CD4-positive, alpha-beta T cell treated with Interleukin-15 for 4 hours (primary cell): ENCODE measurements at regions not wholly inside any gene's neighbourhood (a gene's known extent, or its start where the extent isn't known, plus 50 kb on each side); places are given as distances from the start of the nearest gene placed in this dataset.
"Not testable (repeated sequence)": the region's sequence is repeated elsewhere in the genome, so short reads cannot be mapped to it uniquely, and the experiment has no call there.

Experiments used
- DNase-seq: peaks from one replicate; pipeline ENCODE4 v3.0.0-alpha.2; 2020; ENCODE audit warnings: low spot score

GRCh38 chr18:61676773-61677434 lies 215.9 kb downstream of the RNF152 start:
- DNase-seq: no peak

GRCh38 chr18:61669320-61669719 lies 223.5 kb downstream of the RNF152 start:
- no peak for DNase-seq

- DNase-seq: no peak
These were observed 225.8 kb downstream of the RNF152 start for GRCh38 chr18:61666876-61667590.

DNA sequence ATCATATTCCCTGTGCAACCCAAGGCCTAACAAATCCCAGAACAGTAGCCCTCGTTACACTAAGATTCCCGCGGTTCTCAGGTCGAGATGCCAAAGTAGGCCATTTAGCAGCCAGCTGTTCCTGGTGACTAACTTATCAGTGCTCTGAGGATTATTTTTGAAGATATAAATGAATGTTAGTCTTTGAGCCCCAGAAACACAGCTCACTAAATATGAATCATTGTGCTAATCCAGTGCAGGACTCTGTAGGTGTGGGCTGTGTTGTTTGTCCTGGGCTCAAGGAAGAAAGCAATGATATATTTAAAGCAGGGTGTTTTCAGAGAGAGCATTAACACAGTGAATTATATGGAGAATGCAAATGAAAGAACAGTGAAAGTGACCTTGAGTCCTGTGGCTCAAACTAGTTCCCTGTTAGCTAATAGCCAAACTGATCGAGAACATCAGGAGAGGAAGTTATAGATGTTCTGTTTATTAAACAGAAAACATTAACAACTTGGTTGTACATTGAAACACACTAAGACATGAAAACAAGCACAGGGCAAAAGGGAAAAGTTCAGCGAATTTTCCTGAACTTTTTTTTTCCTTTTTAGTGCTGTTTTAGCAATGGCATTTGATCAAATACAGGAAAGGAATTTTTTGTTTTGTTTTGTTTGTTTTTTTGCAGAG lies 228.3 kb downstream of the RNF152 start:
- DNase-seq: no peak

GRCh38 chr18:61662726-61663125 lies 230.1 kb downstream of the RNF152 start:
- no peak for DNase-seq

GRCh38 chr18:61658431-61658830 lies 234.4 kb downstream of the RNF152 start:
- DNase-seq: no peak

- DNase-seq: no peak
These were observed 235.6 kb downstream of the RNF152 start for GRCh38 chr18:61657066-61657732.

DNA sequence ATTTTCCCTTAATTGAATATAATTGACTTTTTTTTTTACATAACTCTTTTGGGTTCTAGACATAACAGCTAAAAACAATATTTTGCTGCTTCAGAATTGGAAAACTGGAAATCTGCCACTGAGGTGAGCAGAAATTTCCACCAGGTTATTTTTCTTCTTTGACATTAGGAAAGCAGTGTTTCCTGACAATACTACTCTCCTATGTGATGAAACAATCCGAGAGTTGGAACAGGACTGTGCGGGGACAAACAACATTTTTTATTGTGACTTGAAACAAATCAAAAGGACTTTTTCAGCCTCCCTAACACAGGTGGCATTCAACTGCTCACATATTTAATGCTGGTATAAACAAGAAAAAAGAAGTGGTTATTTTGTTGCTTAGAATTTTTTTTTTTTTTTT lies 237.2 kb downstream of the RNF152 start:
- no peak for DNase-seq

DNA sequence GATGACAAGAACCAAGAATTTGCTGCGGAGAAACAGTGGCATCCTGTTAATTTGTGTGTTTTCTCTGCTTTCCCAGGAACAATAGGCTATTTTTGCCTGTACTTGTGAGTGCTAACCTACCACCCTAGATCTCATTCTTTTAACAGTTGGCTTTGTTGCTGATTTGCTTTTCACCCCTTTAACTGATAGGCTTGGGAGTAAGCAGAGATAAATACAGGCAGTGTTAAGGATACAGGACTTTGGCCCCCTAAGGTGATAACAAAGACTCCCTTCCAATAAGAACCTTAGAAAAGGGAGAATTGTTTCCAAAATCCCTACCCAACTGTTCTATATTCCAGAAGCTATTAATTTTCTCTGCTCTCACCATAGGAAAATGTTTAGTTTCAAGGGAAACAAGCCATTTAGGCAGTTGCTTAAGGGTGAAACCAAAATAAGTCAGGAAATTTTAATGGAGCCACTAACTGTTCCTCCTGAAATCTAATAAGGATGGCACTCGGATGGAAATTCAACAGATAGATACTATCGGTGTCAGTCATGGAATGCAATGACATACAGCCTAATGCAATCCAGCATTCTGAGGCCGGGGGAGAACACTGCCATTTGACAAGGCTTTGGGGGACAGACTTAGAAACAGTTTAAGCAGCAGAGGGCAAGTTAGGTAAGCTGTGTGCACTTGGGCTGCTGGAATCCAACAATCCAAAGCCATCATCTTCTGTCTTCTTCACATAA lies 238.8 kb downstream of the RNF152 start:
- DNase-seq: no peak

- no peak for DNase-seq
These were observed 240.9 kb downstream of the RNF152 start for GRCh38 chr18:61651880-61652268.

DNA sequence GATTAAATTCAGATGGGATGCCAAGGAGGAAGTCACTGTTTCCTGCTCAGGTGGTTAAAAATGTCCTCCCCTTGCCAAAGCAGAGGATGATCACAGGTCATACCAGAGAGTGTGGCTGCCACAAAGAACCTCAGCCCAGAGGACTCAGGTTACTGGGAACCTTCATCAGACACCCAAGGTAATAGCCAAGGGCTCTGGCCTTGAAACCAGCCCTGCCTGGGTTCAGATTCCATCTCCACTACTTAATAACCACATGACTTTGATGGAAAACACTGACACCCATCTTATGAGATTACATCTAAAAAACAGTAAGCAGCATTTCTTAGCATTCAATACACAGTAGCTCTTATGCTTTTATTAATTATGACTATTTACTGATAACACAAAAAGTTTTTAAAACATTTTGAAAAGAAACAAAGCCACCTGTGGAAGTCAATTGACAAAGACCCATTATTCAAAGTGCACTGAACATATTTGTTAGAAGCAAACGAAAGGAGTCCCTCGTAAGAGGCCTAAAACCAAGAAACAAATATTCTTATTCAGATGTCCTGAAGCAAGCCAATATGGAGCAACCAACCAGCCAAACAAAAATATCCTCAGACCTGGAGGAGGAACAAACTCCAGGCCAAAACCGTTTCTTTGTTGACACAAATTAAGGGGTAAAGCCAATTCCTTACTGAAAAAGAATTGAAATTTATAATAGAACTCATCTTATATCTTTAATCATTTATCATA lies 241.5 kb downstream of the RNF152 start:
- no peak for DNase-seq

- no peak for DNase-seq
These were observed 248.7 kb downstream of the RNF152 start for GRCh38 chr18:61643884-61644647.

DNA sequence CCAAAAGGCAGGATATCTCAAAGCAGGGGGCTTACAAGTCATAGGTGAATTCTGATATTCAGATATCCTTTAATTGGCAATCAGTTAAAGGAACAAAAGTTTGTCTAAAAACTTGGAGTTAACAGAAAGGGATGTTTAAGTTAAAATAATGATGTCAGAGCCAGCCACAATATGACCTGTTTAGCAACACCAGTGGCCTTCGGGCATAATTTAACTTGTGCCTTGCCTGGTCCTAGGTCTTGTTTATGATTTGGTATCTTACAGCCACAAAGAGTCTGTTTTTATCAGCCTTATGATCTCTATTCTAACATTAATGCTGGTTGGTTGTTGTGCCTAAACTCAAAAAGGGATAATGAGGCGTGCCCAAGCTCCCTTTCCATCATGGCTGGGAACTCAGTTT lies 252.9 kb downstream of the RNF152 start:
- DNase-seq: no peak

GRCh38 chr18:61637905-61638595 lies 254.8 kb downstream of the RNF152 start:
- no peak for DNase-seq

GRCh38 chr18:61637319-61637718 lies 255.5 kb downstream of the RNF152 start:
- DNase-seq: no peak

DNA sequence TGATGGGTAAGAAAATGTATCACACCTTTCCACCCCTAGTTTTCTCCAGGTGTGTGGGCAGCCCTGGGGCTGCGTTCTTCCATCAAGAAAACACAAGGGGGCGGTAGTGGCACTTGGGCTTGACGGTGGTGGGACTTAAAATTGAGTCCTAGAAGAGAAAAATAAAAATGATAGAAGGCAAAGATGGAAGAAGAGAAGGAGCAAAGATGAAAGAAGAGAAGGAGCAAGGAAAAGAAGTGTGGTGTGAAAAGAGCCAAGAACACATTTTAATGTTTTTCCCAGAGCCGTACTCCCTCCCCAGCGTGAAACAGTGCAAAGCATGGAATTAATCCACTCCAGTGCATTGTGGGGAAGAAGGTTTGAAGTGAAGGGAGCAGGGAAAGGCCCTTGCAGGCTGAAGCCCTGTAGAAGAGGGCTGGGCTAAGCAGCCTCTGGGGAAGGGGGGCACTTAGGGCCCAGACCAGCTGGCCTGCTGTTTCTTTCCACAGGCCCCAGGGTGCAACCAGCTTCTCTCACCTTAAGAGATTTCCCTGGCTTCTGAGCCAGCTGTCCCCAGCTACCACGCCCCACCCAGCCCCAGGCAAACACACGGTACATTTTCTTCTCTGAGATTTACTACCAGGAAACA lies 256.8 kb downstream of the RNF152 start:
- peak; percentile 20 for DNase-seq

DNA sequence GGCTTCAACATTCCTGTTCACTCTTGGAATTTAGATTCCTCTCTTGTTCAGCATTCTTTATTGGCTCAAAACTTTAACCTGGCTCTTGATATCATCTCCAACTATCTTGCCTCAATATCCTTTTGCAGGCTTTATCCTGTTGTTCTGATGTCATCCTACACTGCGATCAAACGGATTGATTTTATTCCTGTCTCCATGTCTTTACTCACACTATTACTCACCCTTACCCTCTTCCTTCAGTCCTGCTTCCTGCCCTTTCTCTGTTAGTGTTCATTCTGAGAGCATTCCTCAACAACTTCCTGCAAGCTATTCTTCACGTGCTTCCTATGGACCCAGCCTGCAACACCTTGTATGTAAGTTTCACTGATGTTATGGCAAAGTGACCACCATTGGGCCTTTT lies 264.7 kb downstream of the RNF152 start:
- DNase-seq: no peak

DNA sequence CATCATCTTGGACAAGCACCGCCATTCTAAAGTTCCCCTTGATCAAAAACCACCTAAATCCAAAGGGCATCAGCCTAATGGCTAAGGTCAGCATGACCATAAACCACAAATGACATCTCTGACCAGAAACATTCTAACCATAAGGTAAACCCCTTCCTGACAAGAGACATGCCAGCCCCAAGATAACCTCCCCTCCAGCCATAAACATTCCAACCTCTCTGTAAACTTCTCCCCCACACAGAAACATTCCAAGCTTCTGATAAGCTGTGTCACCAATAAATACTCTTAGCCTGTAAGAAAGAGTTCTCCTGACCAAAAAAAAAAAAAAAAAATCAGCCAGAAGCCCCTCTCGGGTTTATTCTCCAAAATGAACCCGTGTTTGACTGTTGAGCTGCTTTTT lies 268.2 kb downstream of the RNF152 start:
- DNase-seq: not testable (repeated sequence)

DNA sequence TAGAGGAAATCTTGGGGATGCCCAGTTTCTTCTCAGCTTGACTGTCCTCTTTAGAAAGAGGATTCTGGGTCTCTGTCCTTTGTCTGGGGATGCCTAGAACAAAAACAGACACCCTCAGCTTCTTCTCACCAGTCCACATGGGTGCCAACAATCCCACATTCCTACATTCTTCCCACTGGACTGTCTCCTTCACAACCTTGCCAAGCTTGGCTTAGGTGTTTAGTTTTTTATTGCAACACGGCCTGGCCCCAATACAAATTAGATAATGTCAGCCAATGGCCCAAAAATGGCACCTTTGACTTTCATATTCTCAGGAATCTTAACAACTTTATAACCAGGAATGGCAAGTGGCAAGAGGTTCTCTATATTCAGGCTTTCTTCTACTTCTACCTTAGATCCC lies 273.0 kb downstream of the RNF152 start:
- no peak for DNase-seq

DNA sequence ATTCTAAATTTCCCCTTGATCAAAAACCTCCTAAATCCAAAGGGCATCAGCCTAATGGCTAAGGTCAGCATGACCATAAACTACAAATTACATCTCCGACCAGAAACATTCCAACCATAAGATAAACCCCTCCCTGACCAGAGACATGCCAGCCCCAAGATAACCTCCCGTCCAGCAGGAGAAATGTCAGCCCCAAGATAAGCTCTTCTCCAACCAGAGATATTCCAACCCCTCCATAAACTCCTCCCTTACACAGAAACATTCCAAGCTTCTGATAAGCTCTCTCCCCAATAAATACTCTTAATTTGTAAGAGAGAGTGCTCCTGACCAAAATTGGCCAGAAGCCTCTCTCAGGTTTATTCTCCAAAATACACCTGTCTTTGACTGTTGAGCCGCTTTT lies 274.0 kb downstream of the RNF152 start:
- DNase-seq: no peak
